ENCODE measurements at regions not wholly inside any gene's neighbourhood (a gene's known extent, or its start where the extent isn't known, plus 50 kb on each side); places are given as distances from the start of the nearest gene placed in this dataset.

GRCh38 chr12:47586952-47587669 is 118.7 kb downstream of the RPAP3 start:
- Histone ChIP-seq H3K4me1 (ENCODE audit: control insufficient read depth, insufficient read depth, low read length, unreplicated experiment) (no peaks in the 10 kb centered on the region), H3K27ac (ENCODE audit: low read depth, low read length) (no peak overlapping the region), H3K79me2 (ENCODE audit: control insufficient read depth, insufficient read depth, low read length, unreplicated experiment) (no peaks in the 10 kb centered on the region), H3K36me3 (ENCODE audit: insufficient read depth, low read length) (no peaks in the 10 kb centered on the region), H2AFZ (ENCODE audit: low read length, unreplicated experiment) (no peak overlapping the region), H3K27me3 (ENCODE audit: insufficient read depth, low read length) (no peaks in the 10 kb centered on the region), H3K4me3 (ENCODE audit: low read depth, low read length) (no peak overlapping the region)

- no peaks in the 10 kb centered on the region for H3K4me1 ChIP-seq (ENCODE audit: control insufficient read depth, insufficient read depth, low read length, unreplicated experiment)
- no peaks in the 10 kb centered on the region for H3K27me3 ChIP-seq (ENCODE audit: insufficient read depth, low read length)
- H3K27ac ChIP-seq (ENCODE audit: low read depth, low read length) = no peak overlapping the region
- no peaks in the 10 kb centered on the region for H3K36me3 ChIP-seq (ENCODE audit: insufficient read depth, low read length)
- no peak overlapping the region for H2AFZ ChIP-seq (ENCODE audit: low read length, unreplicated experiment)
- H3K4me3 ChIP-seq (ENCODE audit: low read depth, low read length) = no peak overlapping the region
- H3K79me2 ChIP-seq (ENCODE audit: control insufficient read depth, insufficient read depth, low read length, unreplicated experiment) = no peaks in the 10 kb centered on the region
These were observed 120.3 kb downstream of the RPAP3 start for GRCh38 chr12:47585507-47585906.

GRCh38 chr12:47578836-47579235 is 127.0 kb downstream of the RPAP3 start:
- Histone ChIP-seq H3K27ac (ENCODE audit: low read depth, low read length) (no peak overlapping the region), H3K27me3 (ENCODE audit: insufficient read depth, low read length) (peaks cover 31% of the 10 kb centered on the region), H3K4me3 (ENCODE audit: low read depth, low read length) (no peak overlapping the region), H3K4me1 (ENCODE audit: control insufficient read depth, insufficient read depth, low read length, unreplicated experiment) (no peaks in the 10 kb centered on the region), H3K36me3 (ENCODE audit: insufficient read depth, low read length) (no peaks in the 10 kb centered on the region), H3K79me2 (ENCODE audit: control insufficient read depth, insufficient read depth, low read length, unreplicated experiment) (no peaks in the 10 kb centered on the region), H2AFZ (ENCODE audit: low read length, unreplicated experiment) (no peak overlapping the region)

DNA sequence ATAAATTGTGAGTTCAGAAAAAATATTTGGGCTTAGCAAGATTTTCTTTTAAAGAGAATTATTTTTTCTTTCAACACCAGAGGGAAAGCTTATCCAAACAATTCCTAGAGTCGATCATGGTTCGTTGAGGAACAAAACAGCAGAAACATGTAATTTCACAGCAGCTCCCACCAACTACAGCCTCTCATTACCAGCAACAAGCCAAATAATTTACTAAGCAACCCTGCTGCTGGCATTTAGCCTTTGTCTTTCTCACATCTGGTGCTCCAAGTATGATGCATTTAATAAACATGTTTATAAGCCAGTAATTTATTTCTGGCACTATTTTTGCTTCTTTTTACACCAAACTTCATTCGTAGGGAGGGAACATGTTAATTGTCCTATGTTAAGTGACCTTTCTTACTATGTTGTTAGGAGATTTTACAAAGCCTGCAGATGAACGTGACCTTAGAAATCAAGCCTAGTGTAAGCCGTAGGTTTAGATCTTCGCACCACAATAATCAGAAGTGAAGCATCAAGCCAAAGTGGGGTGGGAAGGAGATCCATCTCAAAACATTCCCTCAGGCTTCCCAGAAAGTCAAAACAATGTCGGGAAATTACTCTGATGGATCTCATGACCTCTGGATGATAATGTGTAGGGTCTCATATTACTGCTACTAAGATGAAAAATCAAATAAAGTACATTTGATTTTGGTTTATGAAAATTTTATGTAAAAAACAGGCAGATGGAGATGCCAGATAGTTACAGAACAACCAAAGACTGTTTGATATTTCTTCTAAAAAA is 128.4 kb downstream of the RPAP3 start:
- Histone ChIP-seq H3K4me3 (ENCODE audit: low read depth, low read length) (no peak overlapping the region), H3K4me1 (ENCODE audit: control insufficient read depth, insufficient read depth, low read length, unreplicated experiment) (no peaks in the 10 kb centered on the region), H3K27ac (ENCODE audit: low read depth, low read length) (no peak overlapping the region), H3K79me2 (ENCODE audit: control insufficient read depth, insufficient read depth, low read length, unreplicated experiment) (no peaks in the 10 kb centered on the region), H3K36me3 (ENCODE audit: insufficient read depth, low read length) (no peaks in the 10 kb centered on the region), H2AFZ (ENCODE audit: low read length, unreplicated experiment) (no peak overlapping the region), H3K27me3 (ENCODE audit: insufficient read depth, low read length) (peaks cover 45% of the 10 kb centered on the region)

DNA sequence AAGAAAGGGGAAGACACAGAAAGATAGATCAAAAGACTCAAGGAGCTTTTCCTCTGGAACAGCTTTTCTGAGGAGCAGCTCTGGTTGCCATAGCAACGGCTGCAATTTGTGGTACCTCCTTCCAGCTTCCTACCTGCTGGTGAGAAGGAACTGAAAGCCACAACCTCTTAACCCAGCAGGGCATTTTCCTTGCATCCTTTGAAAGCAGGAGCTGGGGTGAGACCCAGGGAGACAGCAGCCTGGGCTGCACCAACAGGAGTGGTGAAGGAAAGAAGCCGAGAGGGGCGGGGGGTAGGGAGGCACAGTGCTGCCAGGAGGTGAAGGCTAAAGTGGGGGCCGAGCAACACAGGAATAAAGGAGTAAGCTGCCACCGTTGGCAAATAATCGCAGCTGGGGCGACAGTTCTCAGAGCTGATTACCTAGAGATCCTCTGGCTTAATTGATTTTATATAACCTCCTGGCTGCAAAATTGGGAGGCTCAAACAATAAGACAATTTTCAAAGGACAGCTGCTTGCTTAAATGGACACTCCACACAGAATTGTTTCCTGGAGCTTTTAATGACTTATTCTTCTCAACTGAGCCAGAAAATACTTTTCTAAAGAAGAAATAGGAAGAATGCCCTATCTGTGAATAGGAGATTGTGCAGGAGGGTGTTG is 129.4 kb downstream of the RPAP3 start:
- Histone ChIP-seq H2AFZ (ENCODE audit: low read length, unreplicated experiment) (no peak overlapping the region), H3K36me3 (ENCODE audit: insufficient read depth, low read length) (no peaks in the 10 kb centered on the region)

DNA sequence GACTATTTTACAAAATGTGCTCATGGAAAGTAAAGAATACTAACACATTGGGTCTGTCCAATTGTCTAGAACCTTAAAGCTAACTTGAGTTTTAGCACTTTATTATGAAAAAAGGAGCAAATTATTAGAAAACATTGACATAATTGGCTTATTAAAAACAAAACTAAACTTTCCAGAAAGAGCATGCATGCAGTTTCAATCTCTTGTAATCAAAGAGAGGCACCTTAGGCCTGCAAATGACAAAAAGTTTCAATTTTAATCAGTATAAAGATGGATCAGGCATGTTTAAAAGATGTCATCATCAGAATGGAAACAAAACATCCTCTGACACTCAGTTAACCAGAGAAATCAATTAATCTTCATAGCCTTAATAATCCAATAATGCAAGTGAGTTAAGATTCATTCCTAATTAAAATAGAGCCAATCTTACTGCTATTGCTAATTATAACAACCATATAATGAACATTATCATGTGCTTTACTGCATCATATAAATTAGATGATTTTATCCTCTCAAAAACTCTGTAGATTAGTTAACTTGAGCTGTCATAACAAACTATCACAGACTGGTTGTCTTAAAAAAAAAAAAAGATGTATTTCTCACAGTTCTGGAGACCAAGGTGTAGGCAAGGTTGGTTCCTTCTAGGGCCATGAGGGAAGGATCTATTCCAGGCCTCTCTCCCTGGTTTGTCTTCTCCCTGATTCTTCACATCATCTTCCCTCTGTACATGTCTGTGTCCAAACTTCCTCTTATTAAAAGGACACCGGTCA is 131.4 kb downstream of the RPAP3 start:
- H3K4me1 ChIP-seq (ENCODE audit: control insufficient read depth, insufficient read depth, low read length, unreplicated experiment) = no peaks in the 10 kb centered on the region
- H3K79me2 ChIP-seq (ENCODE audit: control insufficient read depth, insufficient read depth, low read length, unreplicated experiment) = no peaks in the 10 kb centered on the region
- no peak overlapping the region for H3K27ac ChIP-seq (ENCODE audit: low read depth, low read length)
- no peak overlapping the region for H2AFZ ChIP-seq (ENCODE audit: low read length, unreplicated experiment)
- H3K27me3 ChIP-seq (ENCODE audit: insufficient read depth, low read length) = peaks cover 54% of the 10 kb centered on the region
- no peaks in the 10 kb centered on the region for H3K36me3 ChIP-seq (ENCODE audit: insufficient read depth, low read length)
- H3K4me3 ChIP-seq (ENCODE audit: low read depth, low read length) = no peak overlapping the region

More for the DNA sequence above, 129.4 kb downstream of the RPAP3 start:
- H3K27me3 ChIP-seq (ENCODE audit: insufficient read depth, low read length) = peaks cover 47% of the 10 kb centered on the region
- H3K27ac ChIP-seq (ENCODE audit: low read depth, low read length) = no peak overlapping the region
- no peaks in the 10 kb centered on the region for H3K4me1 ChIP-seq (ENCODE audit: control insufficient read depth, insufficient read depth, low read length, unreplicated experiment)
- H3K4me3 ChIP-seq (ENCODE audit: low read depth, low read length) = no peak overlapping the region
- no peaks in the 10 kb centered on the region for H3K79me2 ChIP-seq (ENCODE audit: control insufficient read depth, insufficient read depth, low read length, unreplicated experiment)

DNA sequence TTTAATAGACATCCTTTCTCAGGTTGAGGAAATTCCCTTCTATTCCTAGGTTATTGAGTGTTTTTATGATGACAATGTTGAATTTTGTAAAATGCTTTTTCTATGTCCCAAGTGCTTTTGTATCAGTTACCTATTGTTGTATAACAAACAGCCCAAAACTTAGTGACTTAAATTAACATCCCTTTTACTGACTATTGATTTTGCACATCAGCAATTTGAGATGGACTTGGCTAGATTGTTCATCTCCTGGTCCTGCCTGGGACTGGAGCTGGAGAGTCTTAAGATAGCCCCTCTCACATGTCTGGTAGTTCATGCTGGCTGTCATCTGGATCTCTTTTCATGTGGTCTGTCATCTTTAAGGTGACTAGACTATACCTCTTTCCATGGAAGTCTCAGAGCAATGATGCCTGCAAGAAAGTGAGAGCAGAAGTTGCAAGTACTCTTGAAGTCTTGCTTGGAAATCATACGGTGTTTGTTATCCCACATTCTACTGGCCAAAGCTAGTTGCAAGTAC is 132.6 kb downstream of the RPAP3 start:
- Histone ChIP-seq H3K79me2 (ENCODE audit: control insufficient read depth, insufficient read depth, low read length, unreplicated experiment) (no peaks in the 10 kb centered on the region), H3K4me3 (ENCODE audit: low read depth, low read length) (no peak overlapping the region), H3K4me1 (ENCODE audit: control insufficient read depth, insufficient read depth, low read length, unreplicated experiment) (no peaks in the 10 kb centered on the region), H3K27me3 (ENCODE audit: insufficient read depth, low read length) (peaks cover 50% of the 10 kb centered on the region), H2AFZ (ENCODE audit: low read length, unreplicated experiment) (no peak overlapping the region), H3K36me3 (ENCODE audit: insufficient read depth, low read length) (no peaks in the 10 kb centered on the region), H3K27ac (ENCODE audit: low read depth, low read length) (no peak overlapping the region)

- Histone ChIP-seq H3K36me3 (ENCODE audit: insufficient read depth, low read length) (no peaks in the 10 kb centered on the region), H3K4me1 (ENCODE audit: control insufficient read depth, insufficient read depth, low read length, unreplicated experiment) (no peaks in the 10 kb centered on the region), H3K27ac (ENCODE audit: low read depth, low read length) (no peak overlapping the region), H3K4me3 (ENCODE audit: low read depth, low read length) (no peak overlapping the region), H2AFZ (ENCODE audit: low read length, unreplicated experiment) (no peak overlapping the region), H3K79me2 (ENCODE audit: control insufficient read depth, insufficient read depth, low read length, unreplicated experiment) (no peaks in the 10 kb centered on the region), H3K27me3 (ENCODE audit: insufficient read depth, low read length) (peaks cover 43% of the 10 kb centered on the region)
These were observed 135.7 kb downstream of the RPAP3 start for GRCh38 chr12:47570151-47570550.

DNA sequence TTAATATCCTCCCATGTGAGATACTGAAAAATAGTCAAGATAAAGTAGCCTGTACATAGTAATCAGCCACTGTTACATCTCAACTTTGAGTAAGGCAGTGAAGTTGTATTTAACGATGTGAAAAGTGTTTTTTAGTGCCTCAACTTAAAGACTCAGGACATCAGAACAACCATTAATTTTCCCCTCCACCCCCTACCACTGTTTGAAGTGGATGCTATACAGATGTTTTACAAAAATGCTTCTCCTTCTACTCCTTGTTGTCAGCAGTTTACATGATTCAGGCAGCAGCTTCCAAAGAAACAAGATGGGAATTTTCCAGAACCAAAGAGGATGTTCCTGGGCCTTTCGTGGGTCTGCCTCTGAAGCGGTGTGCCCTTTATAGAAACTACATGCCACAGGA is 143.6 kb downstream of the RPAP3 start:
- no peaks in the 10 kb centered on the region for H3K4me1 ChIP-seq (ENCODE audit: control insufficient read depth, insufficient read depth, low read length, unreplicated experiment)
- H3K27me3 ChIP-seq (ENCODE audit: insufficient read depth, low read length) = peaks cover 41% of the 10 kb centered on the region
- H2AFZ ChIP-seq (ENCODE audit: low read length, unreplicated experiment) = no peak overlapping the region
- no peak overlapping the region for H3K27ac ChIP-seq (ENCODE audit: low read depth, low read length)
- H3K4me3 ChIP-seq (ENCODE audit: low read depth, low read length) = no peak overlapping the region
- H3K79me2 ChIP-seq (ENCODE audit: control insufficient read depth, insufficient read depth, low read length, unreplicated experiment) = no peaks in the 10 kb centered on the region
- no peaks in the 10 kb centered on the region for H3K36me3 ChIP-seq (ENCODE audit: insufficient read depth, low read length)

DNA sequence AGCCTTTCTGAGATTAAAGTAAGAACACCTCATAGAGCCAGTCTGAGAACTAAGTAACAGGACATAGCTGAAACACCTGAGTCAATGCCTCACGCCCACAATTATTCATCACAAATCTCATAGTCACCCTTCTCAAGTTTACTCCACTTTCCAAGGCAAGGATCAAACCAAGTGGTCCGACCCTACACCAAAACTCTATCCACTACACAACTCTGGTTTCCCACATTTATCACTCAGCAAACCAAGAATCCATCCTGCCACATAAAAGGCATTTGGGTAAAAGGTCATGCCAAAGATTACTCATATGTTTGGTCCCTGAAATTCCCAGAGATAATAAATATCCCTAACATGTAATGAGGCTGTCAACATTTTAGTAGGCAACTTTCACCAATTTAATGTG is 144.1 kb downstream of the RPAP3 start:
- H3K4me3 ChIP-seq (ENCODE audit: low read depth, low read length) = no peak overlapping the region
- no peak overlapping the region for H3K27ac ChIP-seq (ENCODE audit: low read depth, low read length)
- no peaks in the 10 kb centered on the region for H3K4me1 ChIP-seq (ENCODE audit: control insufficient read depth, insufficient read depth, low read length, unreplicated experiment)

More for the DNA sequence above, 144.1 kb downstream of the RPAP3 start:
- H3K27me3 ChIP-seq (ENCODE audit: insufficient read depth, low read length) = peaks cover 38% of the 10 kb centered on the region
- H3K36me3 ChIP-seq (ENCODE audit: insufficient read depth, low read length) = no peaks in the 10 kb centered on the region
- H2AFZ ChIP-seq (ENCODE audit: low read length, unreplicated experiment) = no peak overlapping the region
- H3K79me2 ChIP-seq (ENCODE audit: control insufficient read depth, insufficient read depth, low read length, unreplicated experiment) = no peaks in the 10 kb centered on the region
